GDM1 (cell line): ENCODE measurements at regions not wholly inside any gene's neighbourhood (a gene's known extent, or its start where the extent isn't known, plus 50 kb on each side); places are given as distances from the start of the nearest gene placed in this dataset.

Experiments
- DNase-seq: peaks from one replicate; lab custom pipeline; 2025; lab: John Stamatoyannopoulos, UW

GRCh38 chr5:56346741-56347535, 113.8 kb upstream of the ANKRD55 start:
- DNase-seq: no peak

DNA sequence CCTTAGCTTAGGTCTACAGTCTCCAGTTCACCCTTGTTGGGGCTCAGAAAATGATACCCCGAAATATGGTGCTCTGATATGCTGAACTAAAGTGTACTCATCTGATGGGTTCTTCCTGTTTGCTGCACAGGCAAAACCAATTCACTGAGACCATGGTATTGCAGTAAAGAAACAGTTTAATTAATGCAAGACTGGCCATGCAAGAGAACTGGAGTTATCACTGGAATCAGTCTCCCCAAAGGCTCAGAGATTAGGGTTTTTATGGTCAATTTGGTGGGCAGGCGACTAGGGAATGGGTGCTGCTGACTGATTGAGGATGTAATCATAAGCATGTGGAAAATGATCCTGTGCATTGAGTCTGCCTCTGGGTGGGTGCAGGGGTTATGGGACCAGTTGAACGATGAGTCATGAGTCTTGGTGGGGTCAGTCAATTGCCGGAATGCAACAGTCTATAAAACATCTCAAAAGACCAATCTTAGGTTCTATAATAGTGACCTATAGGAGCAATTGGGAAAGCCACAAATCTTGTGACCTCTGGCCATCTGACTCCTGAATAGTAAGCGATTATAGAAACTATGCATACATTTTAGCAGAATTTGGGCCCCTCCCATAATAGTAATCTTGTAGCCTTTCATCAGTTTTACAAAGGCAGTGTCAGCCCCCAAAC, 113.0 kb upstream of the ANKRD55 start:
- DNase-seq: no peak

GRCh38 chr5:56345352-56345751, 112.2 kb upstream of the ANKRD55 start:
- no peak for DNase-seq

- no peak for DNase-seq
These were observed 111.5 kb upstream of the ANKRD55 start for GRCh38 chr5:56344594-56344993.

- no peak for DNase-seq
These were observed 110.9 kb upstream of the ANKRD55 start for GRCh38 chr5:56343988-56344387.

GRCh38 chr5:56342616-56343015, 109.5 kb upstream of the ANKRD55 start:
- no peak for DNase-seq

DNA sequence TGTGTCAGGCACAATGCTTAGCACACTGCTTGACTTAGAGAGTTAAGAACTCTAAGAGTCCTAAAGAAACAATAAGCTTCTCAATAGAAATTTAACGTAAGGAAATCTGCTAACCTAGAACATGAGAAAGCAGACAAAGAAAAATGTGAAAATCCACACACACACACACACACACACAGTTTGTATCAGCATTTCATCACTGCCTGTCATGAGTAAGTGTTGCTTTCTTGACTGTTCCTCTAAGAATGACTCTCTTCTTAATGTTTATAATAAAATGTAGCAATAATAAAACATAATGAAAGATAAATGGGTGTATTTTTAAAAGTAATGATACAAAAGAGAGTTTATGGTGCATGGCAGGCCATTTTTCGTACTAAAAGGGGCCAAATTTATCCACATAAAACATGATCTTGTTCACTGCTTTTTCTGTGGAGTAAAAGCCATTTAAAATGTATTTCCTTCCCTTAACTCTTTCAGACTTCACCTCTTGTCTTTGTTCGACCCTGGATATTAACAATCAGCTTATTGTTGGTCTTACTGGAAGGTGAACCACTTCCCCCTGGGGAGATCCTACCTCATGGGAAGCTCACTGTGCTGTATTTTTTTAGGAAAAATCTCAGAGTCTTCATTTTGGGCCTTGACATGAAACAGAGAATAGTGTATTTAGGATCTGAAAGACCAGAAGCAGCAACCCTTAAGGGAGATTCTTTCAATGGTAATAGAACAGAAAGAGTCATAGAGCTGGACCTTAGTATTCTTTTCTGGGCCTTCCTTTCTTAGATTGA, 107.3 kb upstream of the ANKRD55 start:
- DNase-seq: no peak

GRCh38 chr5:56339732-56340131, 106.6 kb upstream of the ANKRD55 start:
- DNase-seq: no peak

GRCh38 chr5:56337715-56338319, 104.7 kb upstream of the ANKRD55 start:
- DNase-seq: no peak

DNA sequence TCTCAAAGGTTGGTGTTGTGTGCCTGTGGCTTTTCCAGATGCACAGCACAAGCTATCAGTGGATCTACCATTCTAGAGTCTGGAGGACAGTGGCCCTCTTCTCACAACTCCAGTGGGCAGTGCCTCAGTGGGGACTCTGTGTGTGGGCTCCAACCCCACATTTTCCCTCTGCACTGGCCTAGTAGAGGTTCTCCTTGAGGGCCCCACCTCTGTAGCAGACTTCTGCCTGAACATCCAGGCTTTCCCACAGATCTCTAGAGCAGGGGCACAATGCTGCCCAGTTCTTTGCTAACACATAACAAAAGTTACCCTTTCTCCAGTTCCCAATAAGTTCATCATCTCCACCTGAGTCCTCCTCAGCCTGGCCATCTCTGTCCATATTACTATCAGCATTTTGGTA, 102.1 kb upstream of the ANKRD55 start:
- no peak for DNase-seq

- no peak for DNase-seq
These were observed 97.7 kb upstream of the ANKRD55 start for GRCh38 chr5:56330806-56331205.

- DNase-seq: no peak
These were observed 97.0 kb upstream of the ANKRD55 start for GRCh38 chr5:56330167-56330566.

GRCh38 chr5:56329652-56330051, 96.5 kb upstream of the ANKRD55 start:
- no peak for DNase-seq

DNA sequence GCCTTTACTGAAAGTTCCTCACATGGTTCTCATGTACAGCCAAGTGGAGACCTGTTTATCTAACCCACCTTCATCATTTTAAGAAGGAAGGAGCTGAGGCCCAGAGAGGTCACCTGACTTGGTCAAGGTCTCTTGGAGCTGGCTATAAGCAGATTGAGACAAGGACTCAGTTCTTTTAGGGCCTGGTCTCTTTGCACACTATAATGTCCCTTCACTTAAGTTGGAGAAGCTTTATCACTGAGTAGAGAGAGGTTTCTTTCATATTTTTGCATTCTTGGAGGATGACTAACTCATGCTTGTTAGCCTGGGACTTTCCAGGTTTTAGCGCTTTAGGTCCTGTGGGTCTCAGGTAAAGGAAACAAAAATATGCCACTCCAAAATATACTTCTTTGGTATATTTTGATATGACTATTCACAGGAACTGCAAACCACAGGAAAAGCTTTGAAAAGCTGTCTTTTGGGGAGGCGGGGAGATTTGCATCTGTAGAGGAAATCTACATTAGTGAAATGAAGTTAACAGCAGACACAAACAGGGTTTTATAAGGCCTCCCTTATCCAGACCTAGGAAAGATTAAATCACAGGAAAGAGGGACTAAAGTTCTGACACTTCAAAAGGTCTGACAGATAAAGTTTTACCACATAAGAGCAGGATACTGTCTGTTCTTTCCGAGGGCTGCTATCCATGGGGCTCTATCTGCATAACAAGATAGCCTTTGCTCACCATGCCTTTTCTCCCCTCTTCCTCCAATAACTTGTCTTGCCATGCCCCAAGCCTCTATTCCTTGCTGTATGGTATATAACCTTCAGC, 95.8 kb upstream of the ANKRD55 start:
- no peak for DNase-seq

GRCh38 chr5:56327809-56328208, 94.7 kb upstream of the ANKRD55 start:
- no peak for DNase-seq

DNA sequence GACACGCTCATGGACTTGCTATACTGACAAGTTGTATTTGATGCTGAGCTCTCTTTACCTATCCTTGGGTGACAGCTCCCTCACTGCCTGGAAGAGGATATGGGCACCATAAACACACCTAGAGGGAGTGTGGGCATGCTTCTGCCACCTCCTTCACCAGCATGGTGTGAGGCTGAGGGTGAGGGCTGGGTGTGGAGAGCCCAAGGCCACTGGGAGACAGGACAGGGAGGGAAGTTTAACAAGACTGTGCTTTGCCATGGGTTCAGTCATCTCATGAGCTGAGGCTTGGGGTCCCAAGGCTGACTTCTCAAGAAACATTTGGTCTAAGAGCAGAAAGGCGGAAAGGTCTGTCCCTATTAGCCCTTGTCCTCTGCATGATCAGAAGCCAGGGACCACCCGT, 93.6 kb upstream of the ANKRD55 start:
- no peak for DNase-seq

DNA sequence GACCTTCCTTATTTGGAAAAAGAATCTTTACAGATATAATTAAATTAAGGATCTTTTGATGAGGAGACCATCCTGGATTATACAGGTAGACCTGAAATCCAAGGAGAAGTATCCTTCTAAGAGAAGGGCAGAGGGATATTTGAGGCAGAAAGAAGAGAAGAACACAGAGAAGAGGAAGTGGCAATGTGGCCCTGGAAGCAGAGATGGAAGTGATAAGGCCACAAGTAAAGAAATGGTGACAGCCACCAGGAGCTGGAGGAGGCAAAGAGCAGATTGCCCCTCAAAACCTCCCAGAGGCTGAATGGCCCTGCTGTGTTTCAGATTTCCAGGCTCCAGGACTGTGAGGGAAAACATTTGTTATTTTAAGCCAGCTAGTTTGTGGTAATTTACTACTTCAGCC, 93.0 kb upstream of the ANKRD55 start:
- no peak for DNase-seq

DNA sequence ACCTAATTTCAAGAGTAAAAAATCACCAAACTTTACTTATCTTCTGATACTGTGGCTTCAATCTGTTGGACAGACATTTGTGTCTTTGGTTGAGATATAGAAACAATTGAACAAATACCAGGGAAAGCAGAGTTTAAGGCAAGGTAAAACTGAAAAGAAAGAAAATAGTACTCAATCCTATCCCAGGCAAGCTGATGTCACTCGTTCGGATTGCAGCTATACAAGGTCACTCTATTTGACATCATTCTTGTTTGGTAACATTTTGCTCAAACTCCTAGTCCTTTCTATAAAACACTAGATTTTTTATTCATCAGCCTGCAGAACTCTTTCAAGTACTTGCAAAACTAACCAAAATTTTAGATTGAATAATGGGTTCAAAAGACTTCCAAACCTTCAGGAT, 91.9 kb upstream of the ANKRD55 start:
- no peak for DNase-seq

- no peak for DNase-seq
These were observed 90.4 kb upstream of the ANKRD55 start for GRCh38 chr5:56323505-56323904.

- no peak for DNase-seq
These were observed 89.5 kb upstream of the ANKRD55 start for GRCh38 chr5:56322592-56322991.

GRCh38 chr5:56321236-56321881, 88.2 kb upstream of the ANKRD55 start:
- DNase-seq: no peak
